Nephron progenitor cell (in vitro differentiated cells): ENCODE measurements at regions not wholly inside any gene's neighbourhood (a gene's known extent, or its start where the extent isn't known, plus 50 kb on each side); places are given as distances from the start of the nearest gene placed in this dataset.

ENCODE experiments used
- DNase-seq: peaks from one replicate; pipeline ENCODE4 v3.0.0; 2021
- H3K27ac Mint-ChIP-seq: 2 replicates; pipeline ENCODE4 v1.8.0; 2021; ENCODE audit warnings: mild to moderate bottlenecking, moderate library complexity, mixed read lengths
- H3K27me3 Mint-ChIP-seq: 2 replicates; pipeline ENCODE4 v1.8.0; 2021; ENCODE audit warnings: mild to moderate bottlenecking, low read depth, mixed read lengths; ENCODE audit not compliant: poor library complexity
- H3K36me3 Mint-ChIP-seq: 2 replicates; pipeline ENCODE4 v1.8.0; 2021; ENCODE audit warnings: low read depth, mixed read lengths
- H3K4me1 Mint-ChIP-seq: 2 replicates; pipeline ENCODE4 v1.8.0; 2021; ENCODE audit warnings: mixed read lengths
- H3K4me3 Mint-ChIP-seq: 2 replicates; pipeline ENCODE4 v1.8.0; 2021; ENCODE audit warnings: mild to moderate bottlenecking, moderate library complexity, mixed read lengths
- H3K9me3 Mint-ChIP-seq: 2 replicates; pipeline ENCODE4 v1.8.0; 2021; ENCODE audit warnings: mild to moderate bottlenecking, moderate library complexity, mixed read lengths
- TF ChIP-seq, protein P1 (sequence below): fragments of 200-600 bp; sonication (generic); IDR thresholded peaks from 2 replicates; pipeline ENCODE4 v1.5.0; 2021; ENCODE audit warnings: antibody characterized with exemption

- Mint-ChIP-seq H3K4me3 (no peak overlapping the region), H3K9me3 (peaks cover 6% of the 10 kb centered on the region), H3K27me3 (peaks cover 4% of the 10 kb centered on the region), H3K36me3 (no peaks in the 10 kb centered on the region), H3K4me1 (peaks cover 15% of the 10 kb centered on the region), H3K27ac (no peak overlapping the region)
- DNase-seq: no peak
- TF ChIP-seq, protein P1, sequence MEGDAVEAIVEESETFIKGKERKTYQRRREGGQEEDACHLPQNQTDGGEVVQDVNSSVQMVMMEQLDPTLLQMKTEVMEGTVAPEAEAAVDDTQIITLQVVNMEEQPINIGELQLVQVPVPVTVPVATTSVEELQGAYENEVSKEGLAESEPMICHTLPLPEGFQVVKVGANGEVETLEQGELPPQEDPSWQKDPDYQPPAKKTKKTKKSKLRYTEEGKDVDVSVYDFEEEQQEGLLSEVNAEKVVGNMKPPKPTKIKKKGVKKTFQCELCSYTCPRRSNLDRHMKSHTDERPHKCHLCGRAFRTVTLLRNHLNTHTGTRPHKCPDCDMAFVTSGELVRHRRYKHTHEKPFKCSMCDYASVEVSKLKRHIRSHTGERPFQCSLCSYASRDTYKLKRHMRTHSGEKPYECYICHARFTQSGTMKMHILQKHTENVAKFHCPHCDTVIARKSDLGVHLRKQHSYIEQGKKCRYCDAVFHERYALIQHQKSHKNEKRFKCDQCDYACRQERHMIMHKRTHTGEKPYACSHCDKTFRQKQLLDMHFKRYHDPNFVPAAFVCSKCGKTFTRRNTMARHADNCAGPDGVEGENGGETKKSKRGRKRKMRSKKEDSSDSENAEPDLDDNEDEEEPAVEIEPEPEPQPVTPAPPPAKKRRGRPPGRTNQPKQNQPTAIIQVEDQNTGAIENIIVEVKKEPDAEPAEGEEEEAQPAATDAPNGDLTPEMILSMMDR: no peak
Observed at GRCh38 chr1:5725406-5725805, 266.8 kb downstream of the NPHP4 start.

DNA sequence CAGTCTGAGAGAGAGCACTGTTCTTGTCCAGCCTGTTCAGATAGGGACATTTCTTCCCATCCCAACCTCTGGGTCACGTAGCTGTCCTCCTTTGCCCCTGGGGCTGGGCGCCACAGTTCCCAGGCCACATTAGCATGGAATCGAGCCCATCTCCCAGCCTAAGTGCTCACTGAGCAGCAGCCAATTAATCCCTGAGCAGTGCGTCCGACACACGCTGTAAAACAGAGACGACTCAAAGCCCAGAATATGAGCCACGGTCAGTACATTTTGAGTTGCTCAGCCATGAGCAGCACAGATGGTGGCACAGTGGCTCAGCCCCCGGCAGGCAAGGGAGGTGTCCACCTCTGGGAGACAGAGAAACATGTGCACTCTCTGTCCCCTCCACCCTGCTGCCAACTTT is 267.4 kb downstream of the NPHP4 start:
- Mint-ChIP-seq H3K9me3 (peaks cover 6% of the 10 kb centered on the region), H3K4me3 (no peak overlapping the region), H3K4me1 (peaks cover 15% of the 10 kb centered on the region), H3K27me3 (peaks cover 3% of the 10 kb centered on the region), H3K27ac (peak overlapping the region; percentile 81), H3K36me3 (no peaks in the 10 kb centered on the region)
- TF ChIP-seq, protein P1: no peak
- no peak for DNase-seq

- Mint-ChIP-seq H3K4me1 (peaks cover 24% of the 10 kb centered on the region), H3K27ac (no peak overlapping the region), H3K27me3 (peaks cover 6% of the 10 kb centered on the region), H3K36me3 (no peaks in the 10 kb centered on the region), H3K4me3 (no peak overlapping the region), H3K9me3 (peaks cover 6% of the 10 kb centered on the region)
- DNase-seq: no peak
- TF ChIP-seq, protein P1: no peak
Observed at GRCh38 chr1:5722635-5723164, 269.5 kb downstream of the NPHP4 start.

GRCh38 chr1:5721634-5722215 is 270.5 kb downstream of the NPHP4 start:
- DNase-seq: no peak
- peak overlapping the region; percentile 58 for H3K27ac Mint-ChIP-seq
- H3K4me3 Mint-ChIP-seq: no peak overlapping the region
- H3K36me3 Mint-ChIP-seq: no peaks in the 10 kb centered on the region
- TF ChIP-seq, protein P1: no peak
- H3K4me1 Mint-ChIP-seq: peaks cover 28% of the 10 kb centered on the region
- peaks cover 8% of the 10 kb centered on the region for H3K27me3 Mint-ChIP-seq
- peaks cover 6% of the 10 kb centered on the region for H3K9me3 Mint-ChIP-seq

GRCh38 chr1:5720936-5721335 is 271.3 kb downstream of the NPHP4 start:
- DNase-seq: no peak
- Mint-ChIP-seq H3K4me1 (peaks cover 34% of the 10 kb centered on the region), H3K36me3 (no peaks in the 10 kb centered on the region), H3K27me3 (peaks cover 11% of the 10 kb centered on the region), H3K9me3 (peaks cover 10% of the 10 kb centered on the region), H3K4me3 (no peak overlapping the region), H3K27ac (no peak overlapping the region)
- TF ChIP-seq, protein P1: no peak

DNA sequence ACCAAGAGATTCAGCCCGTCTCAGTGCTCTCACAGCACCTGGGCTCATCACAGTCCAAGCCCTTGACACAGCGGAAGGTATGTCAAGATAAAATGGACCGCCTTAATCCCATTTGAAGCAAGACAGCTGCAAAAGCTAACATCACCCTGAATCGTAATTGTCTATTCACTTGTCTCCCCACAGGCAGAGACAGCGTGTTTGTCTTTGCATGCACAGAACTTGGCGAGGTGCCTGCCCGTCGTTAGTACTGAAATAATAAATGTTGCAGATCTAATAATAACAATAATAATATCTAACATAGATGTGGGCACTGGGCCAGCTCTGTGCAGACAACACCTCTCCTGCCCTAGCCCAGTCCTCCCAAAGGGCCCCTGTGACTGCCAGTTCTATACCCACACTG is 271.7 kb downstream of the NPHP4 start:
- H3K27me3 Mint-ChIP-seq: peaks cover 11% of the 10 kb centered on the region
- peaks cover 15% of the 10 kb centered on the region for H3K9me3 Mint-ChIP-seq
- no peaks in the 10 kb centered on the region for H3K36me3 Mint-ChIP-seq
- no peak overlapping the region for H3K27ac Mint-ChIP-seq
- H3K4me3 Mint-ChIP-seq: no peak overlapping the region
- H3K4me1 Mint-ChIP-seq: peaks cover 34% of the 10 kb centered on the region
- TF ChIP-seq, protein P1: no peak
- no peak for DNase-seq
